Right ventricle myocardium inferior (tissue), 1 donor: ENCODE measurements at regions not wholly inside any gene's neighbourhood (a gene's known extent, or its start where the extent isn't known, plus 50 kb on each side); places are given as distances from the start of the nearest gene placed in this dataset.
"Not testable (repeated sequence)": the region's sequence is repeated elsewhere in the genome, so short reads cannot be mapped to it uniquely, and the experiment has no call there.

ENCODE experiments used
- ATAC-seq: fragments of 200-7000 bp; cut with Tn5 transposase; one replicate; pipeline ENCODE4 v1.9.1; 2020; ENCODE audit warnings: mild to moderate bottlenecking, moderate library complexity
- DNase-seq: peaks from one replicate; pipeline ENCODE4 v3.0.0; 2021; ENCODE audit errors: missing footprints
- intact Hi-C: fragments of 100-400 bp; cut with DNase I; formaldehyde crosslinking; loops from one replicate; pipeline ENCODE4 v1.11.0; 2022
- donor health status: DM: no; HTN: yes; CAD: no; lungs with severe emphysema.

DNA sequence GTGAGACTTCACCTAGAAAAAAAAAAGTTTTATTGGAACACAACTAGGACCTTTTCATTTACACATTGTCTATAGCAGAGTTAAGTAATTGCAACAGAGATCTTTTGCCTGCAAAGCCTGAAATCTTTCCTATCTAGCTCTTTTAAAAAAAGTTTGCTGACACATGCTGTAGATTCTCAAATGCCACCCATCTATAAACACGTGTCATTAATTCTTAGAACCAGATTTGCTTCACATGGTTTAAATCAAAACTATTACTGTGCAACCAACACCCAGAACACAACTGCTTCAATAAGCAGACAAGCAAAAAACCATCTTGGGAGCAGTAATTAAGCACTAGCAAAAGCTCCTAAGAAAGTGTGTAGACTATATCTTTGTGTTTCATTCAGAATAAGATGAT is 55.0 kb downstream of the OXSM start:
- DNase-seq: no peak
- ATAC-seq: no peak
- intact Hi-C loops: no loop called here

DNA sequence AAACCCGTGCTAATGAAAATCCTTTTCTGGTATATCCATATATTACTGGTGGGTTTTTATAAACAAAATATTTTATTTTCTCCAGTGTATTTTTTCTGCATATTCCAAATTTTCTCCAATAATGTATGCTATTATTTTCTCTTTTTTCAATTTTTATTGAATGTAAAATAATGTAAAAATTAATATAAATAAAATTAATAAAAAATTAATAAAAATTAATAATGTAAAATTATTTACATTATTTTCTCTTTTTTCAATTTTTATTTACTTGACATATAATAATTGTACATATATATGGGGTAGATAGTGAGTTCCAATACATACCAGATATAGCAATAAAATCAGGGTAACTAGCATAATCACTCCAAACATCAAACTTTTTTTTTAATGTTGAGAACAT is 56.4 kb downstream of the OXSM start:
- intact Hi-C loops: no loop called here
- ATAC-seq (no peak), DNase-seq (no peak)

- ATAC-seq (no peak), DNase-seq (no peak)
- intact Hi-C loops: no loop called here
Measured at GRCh38 chr3:25849091-25849490, 59.2 kb downstream of the OXSM start.

GRCh38 chr3:25849641-25850385 is 59.9 kb downstream of the OXSM start:
- intact Hi-C loops: loop anchor here (10.0 kb wide), 1 partner anchor 1075 kb away; no protein-coding TSS in a partner anchor
- no peak for DNase-seq
- no peak for ATAC-seq

- ATAC-seq: not testable (repeated sequence)
- intact Hi-C loops: loop anchor here (10.0 kb wide), 1 partner anchor 1077 kb away; no protein-coding TSS in a partner anchor
Measured at GRCh38 chr3:25851693-25852259, 61.9 kb downstream of the OXSM start.

GRCh38 chr3:25854214-25854613 is 64.3 kb downstream of the OXSM start:
- DNase-seq (no peak), ATAC-seq (no peak)
- intact Hi-C loops: loop anchor here (10.0 kb wide), 1 partner anchor 1079 kb away; no protein-coding TSS in a partner anchor

More at GRCh38 chr3:25851693-25852259, 61.9 kb downstream of the OXSM start:
- DNase-seq: not testable (repeated sequence)

DNA sequence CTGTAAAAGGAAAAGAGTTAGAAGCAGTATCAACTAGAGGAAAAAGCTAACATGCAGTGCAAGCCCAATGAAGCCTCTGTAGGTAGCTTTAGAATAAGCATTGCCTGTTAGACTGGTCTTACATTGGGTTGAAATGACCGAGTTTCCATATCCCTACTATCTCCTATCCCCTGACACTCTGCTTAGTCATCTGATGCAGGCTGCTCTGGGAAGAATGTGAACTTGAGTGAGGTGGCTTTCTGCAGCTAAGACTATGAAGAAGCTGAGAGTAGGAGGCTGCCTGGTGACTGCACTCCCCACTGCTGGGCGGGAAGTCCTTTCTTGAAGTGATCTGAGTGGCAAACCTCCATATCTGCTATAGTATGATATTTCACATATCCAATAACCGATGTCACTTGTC is 64.7 kb downstream of the OXSM start:
- intact Hi-C loops: loop anchor here (5.0 to 10.0 kb wide), 2 partner anchors 67 to 1080 kb away; no protein-coding TSS in a partner anchor
- no peak for DNase-seq

GRCh38 chr3:25855266-25855784 is 65.4 kb downstream of the OXSM start:
- no peak for DNase-seq
- ATAC-seq: no peak
- intact Hi-C loops: loop anchor here (5.0 to 10.0 kb wide), 2 partner anchors 68 to 1081 kb away; no protein-coding TSS in a partner anchor

More for the DNA sequence above, 64.7 kb downstream of the OXSM start:
- ATAC-seq: no peak

GRCh38 chr3:25856902-25857518 is 67.1 kb downstream of the OXSM start:
- intact Hi-C loops: loop anchor here (1.0 to 10.0 kb wide), 3 partner anchors 70 to 1082 kb away; no protein-coding TSS in a partner anchor
- DNase-seq: no peak
- no peak for ATAC-seq

DNA sequence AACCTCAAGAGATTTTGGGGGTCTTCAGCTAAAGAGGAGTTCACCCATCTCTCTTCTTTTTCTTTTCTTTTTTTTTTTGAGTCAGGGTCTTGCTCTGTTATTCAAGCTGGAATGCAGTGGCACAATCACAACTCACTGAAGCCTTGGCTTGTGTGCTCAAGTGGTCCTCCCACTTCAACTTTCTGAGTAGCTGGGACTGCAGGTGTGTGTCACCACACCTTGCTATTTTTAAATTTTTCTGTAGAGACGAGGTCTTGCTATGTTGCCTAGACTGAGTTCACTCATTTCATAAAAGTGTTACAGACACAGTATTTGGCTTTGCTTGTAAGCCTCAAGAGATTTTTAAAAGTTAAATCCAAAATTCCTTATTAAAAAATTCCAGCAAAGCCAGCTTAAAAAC is 71.7 kb downstream of the OXSM start:
- no peak for ATAC-seq
- intact Hi-C loops: no loop called here
- DNase-seq: no peak

DNA sequence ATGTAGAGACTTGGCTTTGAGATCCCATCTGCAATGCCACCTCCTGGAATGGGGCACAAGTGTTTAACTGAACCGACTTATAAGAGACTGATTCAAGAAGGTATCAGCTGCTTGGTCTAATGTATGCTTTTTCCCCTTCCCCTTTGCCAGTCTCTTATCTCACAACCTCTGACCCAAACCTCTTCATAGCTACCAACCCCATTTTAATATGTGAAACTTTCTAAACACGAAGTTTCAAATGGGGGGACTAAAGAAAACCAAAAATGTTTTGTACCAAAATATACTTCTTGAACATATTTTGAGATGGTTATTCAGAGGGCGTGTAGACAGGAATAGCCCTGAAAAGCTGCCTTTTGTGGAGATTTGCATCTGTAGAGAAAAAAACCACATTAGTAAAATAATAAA is 73.1 kb downstream of the OXSM start:
- no peak for ATAC-seq
- DNase-seq: no peak
- intact Hi-C loops: no loop called here

DNA sequence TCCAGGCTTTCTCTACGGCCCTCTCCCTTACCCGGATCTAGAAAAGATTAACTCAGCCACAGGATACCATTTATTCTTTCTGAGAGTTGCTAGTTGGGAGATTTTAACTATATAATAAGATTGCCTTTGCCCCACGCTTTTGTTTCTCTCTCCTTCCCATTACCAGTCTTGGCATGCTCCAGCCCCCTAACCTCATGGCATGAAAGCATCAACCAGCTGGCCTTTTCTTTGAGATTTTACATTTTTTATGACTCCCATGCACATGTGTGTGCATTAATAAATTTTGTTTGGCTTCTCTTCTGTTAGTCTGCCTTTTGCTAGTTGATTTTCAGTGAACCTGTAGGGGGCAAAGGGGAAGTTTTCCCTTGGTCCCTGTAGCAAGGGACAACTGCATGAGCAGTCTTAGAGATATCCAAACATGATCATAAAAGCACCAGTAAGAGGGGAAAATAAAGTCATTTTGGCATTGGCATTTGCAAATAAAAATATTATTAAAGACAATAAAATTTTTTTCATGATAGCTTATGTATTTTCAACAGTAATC is 73.6 kb downstream of the OXSM start:
- ATAC-seq: no peak
- intact Hi-C loops: no loop called here
- no peak for DNase-seq

- DNase-seq: no peak
- intact Hi-C loops: no loop called here
- no peak for ATAC-seq
Measured at GRCh38 chr3:25870452-25870851, 80.6 kb downstream of the OXSM start.

DNA sequence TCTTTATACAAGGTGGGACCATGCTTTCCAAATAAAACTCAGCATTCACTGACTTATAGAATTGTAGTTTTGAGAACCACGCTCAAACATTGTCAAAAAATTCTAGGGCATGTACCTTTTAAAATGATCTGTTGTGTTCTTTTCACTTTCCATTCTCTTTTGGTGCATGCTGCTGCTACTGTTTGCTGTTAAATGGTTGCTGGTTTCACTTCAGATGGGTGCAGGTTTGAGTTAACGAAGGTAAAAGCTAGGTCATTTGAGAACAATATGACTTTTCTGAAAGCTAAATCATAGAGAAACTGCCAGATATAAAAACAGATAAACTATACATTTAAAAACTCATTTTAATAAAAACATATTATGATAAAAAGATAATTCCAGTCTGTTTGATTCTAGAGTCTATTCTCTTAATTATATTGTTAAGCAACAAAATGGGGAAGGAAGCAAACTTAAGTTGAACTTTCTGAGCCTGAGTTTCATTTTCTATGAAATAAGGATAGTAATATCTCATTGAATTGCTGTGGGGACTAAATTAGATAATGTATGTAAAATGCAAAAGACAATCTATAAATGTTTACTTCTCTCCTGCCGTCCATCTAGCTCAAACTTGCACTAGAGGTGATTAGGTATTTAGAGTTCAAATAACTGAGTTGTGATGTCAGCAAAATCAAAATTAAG is 82.4 kb downstream of the OXSM start:
- no peak for DNase-seq
- no peak for ATAC-seq
- intact Hi-C loops: no loop called here

GRCh38 chr3:25883492-25883891 is 93.6 kb downstream of the OXSM start:
- DNase-seq: no peak
- intact Hi-C loops: no loop called here
- no peak for ATAC-seq

GRCh38 chr3:25884981-25885380 is 95.1 kb downstream of the OXSM start:
- intact Hi-C loops: no loop called here
- ATAC-seq (no peak), DNase-seq (no peak)

DNA sequence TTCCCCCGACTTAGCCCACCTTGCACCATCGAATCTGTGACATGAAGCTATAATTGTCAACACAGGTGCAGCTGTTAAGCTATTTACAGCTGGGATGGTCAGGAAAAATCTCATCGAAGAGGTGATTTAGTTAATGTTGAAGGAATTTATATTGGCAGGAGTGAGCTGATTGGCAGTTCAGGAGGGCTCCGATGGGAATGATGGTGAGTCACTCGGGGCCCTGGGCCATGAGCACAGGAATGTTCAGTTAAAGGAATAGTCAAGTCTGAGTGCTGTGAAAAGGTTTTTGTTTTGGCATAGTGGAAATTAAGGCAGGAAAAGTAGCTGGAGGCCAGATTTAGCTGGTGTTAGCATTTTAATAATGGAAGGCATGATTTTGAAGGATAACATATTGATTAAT is 95.7 kb downstream of the OXSM start:
- ATAC-seq (no peak), DNase-seq (no peak)
- intact Hi-C loops: no loop called here

- intact Hi-C loops: no loop called here
- ATAC-seq (no peak), DNase-seq (no peak)
Measured at GRCh38 chr3:25887907-25888306, 98.0 kb downstream of the OXSM start.
